Spleen (tissue), 7 donors: ENCODE measurements at regions not wholly inside any gene's neighbourhood (a gene's known extent, or its start where the extent isn't known, plus 50 kb on each side); places are given as distances from the start of the nearest gene placed in this dataset.

ENCODE experiments used
- CTCF ChIP-seq, 11 experiments: fragments of 200-600 bp in 7 of 11; fragments of 450-650 bp in 4 of 11; sonication (generic) in 4 of 11; IDR thresholded peaks in 8 of 11; conservative IDR thresholded peaks in 3 of 11; 1 replicate in 7 of 11; 2 replicates in 4 of 11; pipeline versions ENCODE4 v1.4.0 to v1.8.0; 2016 to 2021; ENCODE audit warnings: antibody characterized with exemption in 11 of 11, inconsistent platforms in 4 of 11, mild to moderate bottlenecking in 1 of 11
- POLR2A ChIP-seq, 3 donors: fragments of 450-650 bp; IDR thresholded peaks; one replicate each; pipeline ENCODE4 v1.5.1; 2017; ENCODE audit warnings: antibody characterized with exemption in 3 of 3, mild to moderate bottlenecking in 1 of 3
- POLR2AphosphoS5 ChIP-seq, 3 donors: sonication (generic); formaldehyde crosslinking; IDR thresholded peaks; one replicate each; pipeline ENCODE4 v1.5.1; 2017; ENCODE audit warnings: antibody characterized with exemption in 3 of 3
- donor health status: DM: no; HTN: no; CAD: no; lungs with moderate emphysema.
- donor health status: DM: no; HTN: no; CAD: no.
- donor health status: DM: no; HTN: no; CAD: no.

- TF ChIP-seq CTCF (IDR thresholded peaks at IDR 0.05 in 8 of 11, conservative IDR thresholded peaks at IDR 0.05 in 3 of 11) (no peak), POLR2A (IDR thresholded peaks at IDR 0.05) (no peak), POLR2AphosphoS5 (IDR thresholded peaks at IDR 0.05) (no peak)
These were observed 1159.8 kb upstream of the EYS start for GRCh38 chr6:66866801-66867200.
